GM23248 (cell line): ENCODE measurements at regions not wholly inside any gene's neighbourhood (a gene's known extent, or its start where the extent isn't known, plus 50 kb on each side); places are given as distances from the start of the nearest gene placed in this dataset.

ENCODE experiments used
- DNase-seq: peaks from one replicate; pipeline ENCODE4 v3.0.0-alpha.2; 2015
- H2AFZ ChIP-seq: fragments of 200-600 bp; sonication (generic); 2 replicates; pipeline ENCODE4 v1.6.1; 2016; ENCODE audit warnings: antibody characterized with exemption
- H3F3A ChIP-seq: fragments of 200-600 bp; sonication (generic); 2 replicates; pipeline ENCODE4 v1.6.1; 2016; ENCODE audit warnings: mild to moderate bottlenecking, antibody characterized with exemption, mixed run types; ENCODE audit not compliant: insufficient read depth
- H3K27ac ChIP-seq: fragments of 200-600 bp; sonication (generic); 2 replicates; pipeline ENCODE4 v1.5.1; 2016; ENCODE audit warnings: mild to moderate bottlenecking
- H3K27me3 ChIP-seq: fragments of 200-600 bp; sonication (generic); replicated peaks from 2 replicates; pipeline ENCODE4 v1.6.1; 2016; ENCODE audit warnings: mild to moderate bottlenecking; ENCODE audit not compliant: insufficient read depth
- H3K36me3 ChIP-seq: fragments of 200-600 bp; sonication (generic); 2 replicates; pipeline ENCODE4 v1.6.1; 2016; ENCODE audit warnings: low read depth, mild to moderate bottlenecking
- H3K4me1 ChIP-seq: fragments of 200-600 bp; sonication (generic); 2 replicates; pipeline ENCODE4 v1.6.1; 2016; ENCODE audit warnings: mild to moderate bottlenecking; ENCODE audit not compliant: insufficient read depth
- H3K4me2 ChIP-seq: fragments of 200-600 bp; sonication (generic); one replicate; pipeline ENCODE4 v1.6.1; 2016; ENCODE audit warnings: mild to moderate bottlenecking; ENCODE audit not compliant: unreplicated experiment
- H3K4me3 ChIP-seq: fragments of 200-600 bp; sonication (generic); 2 replicates; pipeline ENCODE4 v1.5.1; 2016; ENCODE audit warnings: mild to moderate bottlenecking
- H3K79me2 ChIP-seq: fragments of 200-600 bp; sonication (generic); 2 replicates; pipeline ENCODE4 v1.6.1; 2016; ENCODE audit warnings: mild to moderate bottlenecking; ENCODE audit not compliant: insufficient read depth
- H3K9ac ChIP-seq: fragments of 200-600 bp; sonication (generic); 2 replicates; pipeline ENCODE4 v1.6.1; 2016; ENCODE audit warnings: mild to moderate bottlenecking
- H3K9me2 ChIP-seq: fragments of 200-600 bp; sonication (generic); 2 replicates; pipeline ENCODE4 v1.6.1; 2016; ENCODE audit warnings: mixed run types, mild to moderate bottlenecking, moderate library complexity; ENCODE audit not compliant: insufficient read depth
- H3K9me3 ChIP-seq: fragments of 200-600 bp; sonication (generic); one replicate; pipeline ENCODE4 v1.6.1; 2017; ENCODE audit warnings: low read depth
- H4K20me1 ChIP-seq: fragments of 200-600 bp; sonication (generic); 2 replicates; pipeline ENCODE4 v1.6.0; 2016; ENCODE audit not compliant: insufficient read depth
- EZH2 ChIP-seq: fragments of 200-600 bp; sonication (generic); IDR thresholded peaks from 2 replicates; pipeline ENCODE4 v1.6.1; 2018; ENCODE audit warnings: antibody characterized with exemption, mild to moderate bottlenecking; ENCODE audit not compliant: insufficient read depth, poor library complexity, severe bottlenecking
- EZH2phosphoT487 ChIP-seq: fragments of 200-600 bp; sonication (generic); IDR thresholded peaks from 2 replicates; pipeline ENCODE4 v1.6.1; 2018; ENCODE audit warnings: antibody characterized with exemption, moderate library complexity, mild to moderate bottlenecking, low read depth; ENCODE audit not compliant: insufficient read depth
- WGBS, 2 experiments: methylation state at CpG; one replicate each; pipeline ENCODE4 v1.1.6; 2015 to 2017; ENCODE audit warnings: low lambda C conversion rate in 2 of 2, low coverage in 1 of 2; ENCODE audit errors: missing lambda C conversion rate in 2 of 2; 5-methylcytosine and 5-hydroxymethylcytosine counted together
- in situ Hi-C: fragments of 300-500 bp; cut with MboI; formaldehyde crosslinking; loops from 2 replicates; pipeline ENCODE4 v1.15.0; 2020

DNA sequence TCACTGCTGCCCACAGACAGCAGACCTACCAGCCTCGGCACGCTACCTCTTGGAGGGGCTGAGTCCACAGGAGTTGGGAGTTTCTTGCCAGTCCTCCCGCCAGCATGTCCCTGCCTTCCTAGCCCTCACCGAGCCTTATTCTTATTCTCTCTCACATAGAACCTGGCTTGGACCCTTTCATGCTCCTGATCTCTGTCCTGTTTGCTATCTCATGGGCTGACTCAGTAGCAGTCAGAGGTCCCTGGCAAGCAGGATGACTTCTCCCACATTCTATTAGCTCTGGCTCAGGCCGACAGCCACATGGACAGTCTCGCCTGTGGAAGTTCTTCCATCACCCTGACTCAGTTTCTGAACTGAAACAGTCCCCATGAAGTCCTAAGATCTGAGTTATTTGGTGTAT lies 79.5 kb upstream of the ADRA1D start:
- TF ChIP-seq EZH2phosphoT487, result no peak
- TF ChIP-seq EZH2, result no peak
- H4K20me1 ChIP-seq, result no peaks in the 10 kb centered on the region
- H3K4me1 ChIP-seq, result peaks cover 9% of the 10 kb centered on the region
- H3K27me3 ChIP-seq, result no peaks in the 10 kb centered on the region
- H3K4me2 ChIP-seq, result no peak overlapping the region
- 0 out of 2 replicates have a peak, but pooled peaks cover 7% of the 10 kb centered on the region for H3F3A ChIP-seq
- H2AFZ ChIP-seq, result no peak overlapping the region
- no peaks in the 10 kb centered on the region for H3K36me3 ChIP-seq
- DNase-seq, result peak; percentile 59
- 74 to 81% methylated on average over 6 of the region's 6 CpGs for WGBS, 2 experiments
- no peak overlapping the region for H3K27ac ChIP-seq
- no peak overlapping the region for H3K4me3 ChIP-seq
- no peak overlapping the region for H3K9ac ChIP-seq
- in situ Hi-C loops, result no loop called here
- H3K9me2 ChIP-seq, result no peaks in the 10 kb centered on the region
- H3K9me3 ChIP-seq, result no peaks in the 10 kb centered on the region
- H3K79me2 ChIP-seq, result no peaks in the 10 kb centered on the region

DNA sequence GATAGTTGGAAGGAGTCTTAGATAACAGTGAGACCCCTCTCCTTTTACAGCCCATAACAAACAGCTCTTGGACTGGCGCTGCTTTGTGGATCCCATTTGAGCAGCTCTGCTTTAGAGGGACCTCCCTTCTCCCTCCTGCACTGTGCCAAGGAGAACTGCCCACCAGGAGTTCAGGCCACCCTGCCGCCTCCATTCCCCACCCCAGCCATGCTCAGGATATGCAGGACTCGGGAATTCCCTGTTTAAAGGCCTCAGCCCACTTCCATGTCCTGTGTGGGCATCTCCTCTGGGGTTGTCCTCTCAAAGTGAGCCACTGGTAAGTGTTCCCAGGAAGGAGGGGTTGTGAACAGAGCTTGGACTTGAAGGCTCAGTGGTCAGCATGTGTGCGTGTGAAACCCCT lies 78.9 kb upstream of the ADRA1D start:
- Histone ChIP-seq H3K4me1 (peaks cover 9% of the 10 kb centered on the region), H3K9ac (no peak overlapping the region), H3K9me2 (no peaks in the 10 kb centered on the region), H3K4me3 (no peak overlapping the region), H3K36me3 (no peaks in the 10 kb centered on the region), H4K20me1 (no peaks in the 10 kb centered on the region), H3K27ac (no peak overlapping the region), H3K4me2 (no peak overlapping the region), H3F3A (0 out of 2 replicates have a peak, but pooled peaks cover 7% of the 10 kb centered on the region), H3K27me3 (no peaks in the 10 kb centered on the region), H2AFZ (no peak overlapping the region), H3K9me3 (no peaks in the 10 kb centered on the region), H3K79me2 (no peaks in the 10 kb centered on the region)
- in situ Hi-C loops, result no loop called here
- TF ChIP-seq EZH2, result no peak
- no peak for TF ChIP-seq EZH2phosphoT487
- WGBS, 2 experiments, result 95 to 96% methylated on average over 4 of the region's 4 CpGs
- DNase-seq, result no peak

DNA sequence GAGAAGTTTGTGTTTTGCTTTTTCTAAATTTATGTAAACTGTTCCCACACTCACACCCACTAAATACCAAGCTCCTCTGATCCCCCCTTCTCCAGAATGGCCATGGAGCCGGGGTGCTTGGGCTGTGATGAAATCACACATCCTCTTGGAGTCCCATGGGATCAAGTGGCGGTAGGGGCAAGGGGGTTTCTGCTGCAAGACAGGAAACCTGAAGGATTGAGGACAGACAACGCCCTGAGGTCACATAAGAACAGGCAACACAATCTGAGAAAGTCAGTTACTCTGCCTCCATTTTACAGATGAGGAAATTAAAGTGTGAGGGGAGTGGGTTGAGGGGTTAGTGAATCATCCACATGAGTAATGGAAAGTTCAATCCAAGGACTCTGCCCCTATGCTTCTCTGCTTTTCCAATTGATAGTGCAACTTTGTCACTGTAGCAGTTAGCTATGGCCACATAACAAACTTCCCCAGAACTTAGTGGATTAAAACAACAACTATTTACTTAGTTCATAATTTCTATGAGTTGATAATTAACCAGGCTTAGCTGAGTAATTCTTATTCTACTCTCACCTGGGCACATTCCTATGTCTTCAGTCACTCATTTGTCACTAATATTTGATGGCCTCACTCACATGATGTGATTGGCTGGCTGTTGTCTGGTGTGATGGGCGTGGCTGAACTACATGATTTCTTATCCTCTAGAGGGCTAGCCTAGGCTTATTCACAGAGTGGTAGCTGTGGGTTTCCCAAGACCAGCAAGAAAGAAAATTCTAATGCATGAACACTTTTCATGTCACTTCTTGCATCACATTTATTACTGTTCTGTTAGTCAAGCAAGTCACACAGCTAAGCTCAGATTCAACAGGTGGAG lies 77.3 kb upstream of the ADRA1D start:
- Histone ChIP-seq H3K9me3 (no peaks in the 10 kb centered on the region), H2AFZ (no peak overlapping the region), H4K20me1 (no peaks in the 10 kb centered on the region), H3K36me3 (no peaks in the 10 kb centered on the region), H3K4me1 (peaks cover 9% of the 10 kb centered on the region), H3K9ac (no peak overlapping the region), H3K4me3 (no peak overlapping the region), H3K27me3 (no peaks in the 10 kb centered on the region), H3K4me2 (no peak overlapping the region), H3K79me2 (no peaks in the 10 kb centered on the region), H3K9me2 (no peaks in the 10 kb centered on the region), H3F3A (0 out of 2 replicates have a peak, but pooled peaks cover 7% of the 10 kb centered on the region), H3K27ac (no peak overlapping the region)
- WGBS, 2 experiments, result 62 to 63% methylated on average over 4 of the region's 4 CpGs
- TF ChIP-seq EZH2phosphoT487, result no peak
- TF ChIP-seq EZH2, result no peak
- in situ Hi-C loops, result no loop called here
- peak; percentile 27 for DNase-seq

DNA sequence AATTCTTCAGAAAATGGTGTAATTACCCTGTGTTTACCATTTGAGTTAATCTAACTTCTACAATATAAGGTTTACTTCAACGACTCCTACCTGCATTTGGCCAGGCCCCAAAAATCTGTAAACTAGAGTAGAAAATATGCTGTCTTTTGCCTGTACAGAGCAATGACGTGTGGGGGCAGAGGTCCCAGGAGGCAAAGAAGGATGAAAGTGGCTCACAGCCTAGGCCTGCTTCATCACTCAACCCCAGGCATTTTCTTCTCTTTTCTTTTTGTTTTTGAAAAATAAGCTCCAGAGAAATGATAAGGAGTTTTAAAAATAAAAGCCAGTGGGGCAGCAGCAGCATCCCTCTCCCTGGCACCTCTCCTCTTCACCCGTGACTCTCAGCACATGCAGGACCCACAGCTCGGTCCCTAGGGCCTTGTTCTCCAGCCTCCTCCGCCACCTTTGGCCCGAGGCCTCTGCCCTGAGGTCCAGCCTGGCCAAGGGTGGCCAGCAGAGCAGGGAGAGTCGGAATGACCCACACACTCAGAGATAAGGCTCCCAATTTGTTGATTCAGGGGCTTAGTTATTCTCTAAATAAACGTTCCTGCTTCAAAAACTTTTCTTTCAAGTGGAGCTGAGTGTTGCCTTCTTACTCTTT lies 76.6 kb upstream of the ADRA1D start:
- TF ChIP-seq EZH2phosphoT487, result no peak
- TF ChIP-seq EZH2, result no peak
- 0 out of 2 replicates have a peak, but pooled peaks cover 7% of the 10 kb centered on the region for H3F3A ChIP-seq
- no peak for DNase-seq
- H4K20me1 ChIP-seq, result no peaks in the 10 kb centered on the region
- no peaks in the 10 kb centered on the region for H3K36me3 ChIP-seq
- no peak overlapping the region for H3K9ac ChIP-seq
- in situ Hi-C loops, result no loop called here
- H3K79me2 ChIP-seq, result no peaks in the 10 kb centered on the region
- peaks cover 9% of the 10 kb centered on the region for H3K4me1 ChIP-seq
- no peak overlapping the region for H3K27ac ChIP-seq
- H3K27me3 ChIP-seq, result no peaks in the 10 kb centered on the region
- WGBS, 2 experiments, result 68 to 69% methylated on average over 8 of the region's 8 CpGs
- H3K9me2 ChIP-seq, result no peaks in the 10 kb centered on the region
- H3K4me3 ChIP-seq, result no peak overlapping the region
- no peak overlapping the region for H3K4me2 ChIP-seq
- H3K9me3 ChIP-seq, result no peaks in the 10 kb centered on the region
- H2AFZ ChIP-seq, result no peak overlapping the region
